ENCODE measurements at regions not wholly inside any gene's neighbourhood (a gene's known extent, or its start where the extent isn't known, plus 50 kb on each side); places are given as distances from the start of the nearest gene placed in this dataset.

- no peaks in the 10 kb centered on the region for H3K36me3 ChIP-seq
- no peak overlapping the region for H3K27ac ChIP-seq
- DNase-seq = no peak
- no peak for TF ChIP-seq CTCF (IDR thresholded peaks at IDR 0.05)
- peaks cover 0 to 14% of the 10 kb centered on the region in 2 donors for H3K27me3 ChIP-seq
- ATAC-seq = no peak
- no peak overlapping the region for H3K4me3 ChIP-seq
- intact Hi-C loops (cut with DNase I) = no loop called here
- H3K4me1 ChIP-seq = peaks cover 12 to 17% of the 10 kb centered on the region in 2 donors
- H3K9me3 ChIP-seq = no peaks in the 10 kb centered on the region
Measured at GRCh38 chr22:35475545-35475944, 65.1 kb upstream of the RASD2 start.

GRCh38 chr22:35476341-35476740, 64.3 kb upstream of the RASD2 start:
- ATAC-seq (no peak), DNase-seq (no peak)
- Histone ChIP-seq H3K27me3 (peaks cover 0 to 14% of the 10 kb centered on the region in 2 donors), H3K27ac (no peak overlapping the region), H3K4me1 (peaks cover 19 to 25% of the 10 kb centered on the region in 2 donors), H3K4me3 (no peak overlapping the region), H3K9me3 (no peaks in the 10 kb centered on the region), H3K36me3 (no peaks in the 10 kb centered on the region)
- intact Hi-C loops (cut with DNase I) = no loop called here
- no peak for TF ChIP-seq CTCF (IDR thresholded peaks at IDR 0.05)

- no peak overlapping the region for H3K27ac ChIP-seq
- no peak overlapping the region for H3K4me3 ChIP-seq
- no peaks in the 10 kb centered on the region for H3K9me3 ChIP-seq
- H3K4me1 ChIP-seq = peaks cover 19 to 26% of the 10 kb centered on the region in 2 donors
- H3K27me3 ChIP-seq = peaks cover 0 to 14% of the 10 kb centered on the region in 2 donors
- H3K36me3 ChIP-seq = no peaks in the 10 kb centered on the region
- ATAC-seq (peak; percentile 57), DNase-seq (peak in 2 of 4 donors; percentile 78 to 89)
- intact Hi-C loops (cut with DNase I) = no loop called here
- TF ChIP-seq CTCF (IDR thresholded peaks at IDR 0.05) = no peak
Measured at GRCh38 chr22:35477911-35478582, 62.6 kb upstream of the RASD2 start.

- intact Hi-C loops (cut with DNase I) = no loop called here
- H3K27me3 ChIP-seq = peaks cover 0 to 14% of the 10 kb centered on the region in 2 donors
Measured at GRCh38 chr22:35478633-35479107, 62.0 kb upstream of the RASD2 start.

More at GRCh38 chr22:35478633-35479107, 62.0 kb upstream of the RASD2 start:
- Histone ChIP-seq H3K4me1 (peaks cover 19 to 26% of the 10 kb centered on the region in 2 donors), H3K4me3 (no peak overlapping the region), H3K36me3 (no peaks in the 10 kb centered on the region), H3K27ac (no peak overlapping the region), H3K9me3 (no peaks in the 10 kb centered on the region)
- DNase-seq (no peak), ATAC-seq (no peak)
- TF ChIP-seq CTCF (IDR thresholded peaks at IDR 0.05) = no peak
